ENCODE measurements at regions not wholly inside any gene's neighbourhood (a gene's known extent, or its start where the extent isn't known, plus 50 kb on each side); places are given as distances from the start of the nearest gene placed in this dataset.

DNA sequence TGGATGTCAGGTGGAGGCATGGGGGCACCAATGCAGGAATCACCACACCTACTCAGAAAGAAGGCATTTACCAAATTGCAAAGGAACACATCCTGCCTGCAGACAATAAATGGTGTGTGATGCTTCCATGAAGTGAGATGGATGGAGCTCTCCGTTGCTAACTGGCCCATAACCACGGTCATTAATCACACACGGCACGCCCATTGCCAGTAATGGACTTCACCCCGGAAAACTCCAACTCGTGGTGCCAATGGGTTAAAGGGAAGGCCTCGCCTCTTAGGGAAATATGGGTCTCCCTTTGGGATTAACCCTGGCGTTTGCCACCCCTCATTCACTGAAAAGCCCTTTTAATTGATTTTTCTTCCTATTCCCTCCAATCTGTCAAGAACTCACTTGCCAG is 443.1 kb upstream of the DAB1 start:
- DNase-seq (ENCODE audit: low read depth): no peak
- H3K4me3 ChIP-seq (ENCODE audit: control insufficient read depth, low read depth, low read length): no peak overlapping the region
- TF ChIP-seq, protein P1, sequence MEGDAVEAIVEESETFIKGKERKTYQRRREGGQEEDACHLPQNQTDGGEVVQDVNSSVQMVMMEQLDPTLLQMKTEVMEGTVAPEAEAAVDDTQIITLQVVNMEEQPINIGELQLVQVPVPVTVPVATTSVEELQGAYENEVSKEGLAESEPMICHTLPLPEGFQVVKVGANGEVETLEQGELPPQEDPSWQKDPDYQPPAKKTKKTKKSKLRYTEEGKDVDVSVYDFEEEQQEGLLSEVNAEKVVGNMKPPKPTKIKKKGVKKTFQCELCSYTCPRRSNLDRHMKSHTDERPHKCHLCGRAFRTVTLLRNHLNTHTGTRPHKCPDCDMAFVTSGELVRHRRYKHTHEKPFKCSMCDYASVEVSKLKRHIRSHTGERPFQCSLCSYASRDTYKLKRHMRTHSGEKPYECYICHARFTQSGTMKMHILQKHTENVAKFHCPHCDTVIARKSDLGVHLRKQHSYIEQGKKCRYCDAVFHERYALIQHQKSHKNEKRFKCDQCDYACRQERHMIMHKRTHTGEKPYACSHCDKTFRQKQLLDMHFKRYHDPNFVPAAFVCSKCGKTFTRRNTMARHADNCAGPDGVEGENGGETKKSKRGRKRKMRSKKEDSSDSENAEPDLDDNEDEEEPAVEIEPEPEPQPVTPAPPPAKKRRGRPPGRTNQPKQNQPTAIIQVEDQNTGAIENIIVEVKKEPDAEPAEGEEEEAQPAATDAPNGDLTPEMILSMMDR (conservative IDR thresholded peaks at IDR 0.05; ENCODE audit: control insufficient read depth, insufficient read depth, low read depth, low read length): no peak

DNA sequence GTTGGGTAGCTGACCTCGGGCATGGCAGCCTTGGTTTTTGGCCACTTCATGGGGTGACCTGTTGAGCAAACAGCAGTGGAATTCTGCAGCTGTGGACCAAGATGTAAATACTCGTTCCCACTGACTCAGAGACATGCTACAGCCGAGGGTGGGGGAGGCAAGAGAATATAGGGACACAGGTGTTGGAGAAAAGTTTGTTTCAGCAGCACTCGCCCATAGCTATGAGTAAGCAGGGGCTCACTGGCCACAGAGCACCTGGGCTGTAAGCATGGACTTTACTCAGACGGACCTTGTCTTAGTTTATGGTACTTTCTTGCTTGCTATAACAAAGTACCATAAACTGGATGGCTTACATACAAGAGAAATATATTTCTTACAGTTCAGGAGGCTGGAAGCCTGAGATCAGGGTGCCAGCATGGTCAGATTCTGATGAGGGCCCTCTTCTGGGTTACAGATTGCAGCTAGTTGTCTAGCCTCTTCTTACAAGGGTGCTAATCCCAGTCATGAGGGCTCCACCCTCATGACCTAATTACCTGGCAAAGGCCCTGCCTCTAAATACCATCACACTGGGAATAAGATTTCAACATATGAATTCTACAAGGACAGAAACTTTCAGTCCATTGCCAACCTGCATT is 437.2 kb upstream of the DAB1 start:
- no peak overlapping the region for H3K4me3 ChIP-seq (ENCODE audit: control insufficient read depth, low read depth, low read length)
- DNase-seq (ENCODE audit: low read depth): no peak
- TF ChIP-seq, protein P1 (conservative IDR thresholded peaks at IDR 0.05; ENCODE audit: control insufficient read depth, insufficient read depth, low read depth, low read length): no peak

DNA sequence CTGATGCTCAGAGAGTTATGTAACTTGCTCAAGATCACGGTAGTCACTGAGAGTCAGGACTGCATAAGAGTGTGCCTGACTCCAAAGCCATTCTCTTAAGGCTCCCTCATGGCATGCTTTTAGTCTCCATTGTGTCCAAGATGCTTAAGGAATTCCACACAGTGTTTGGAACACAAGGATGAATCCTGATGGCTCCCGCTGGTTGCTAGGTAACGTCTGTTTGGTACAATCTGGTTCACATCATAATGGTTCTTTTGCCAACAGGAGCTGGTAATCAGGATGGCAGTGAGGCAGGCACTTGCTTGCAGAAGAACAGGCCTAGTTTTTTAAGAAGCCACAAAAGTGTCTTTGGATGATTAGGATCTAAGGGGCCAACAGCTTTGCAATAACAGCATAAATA is 436.5 kb upstream of the DAB1 start:
- TF ChIP-seq, protein P1 (conservative IDR thresholded peaks at IDR 0.05; ENCODE audit: control insufficient read depth, insufficient read depth, low read depth, low read length): no peak
- no peak for DNase-seq (ENCODE audit: low read depth)
- no peak overlapping the region for H3K4me3 ChIP-seq (ENCODE audit: control insufficient read depth, low read depth, low read length)

DNA sequence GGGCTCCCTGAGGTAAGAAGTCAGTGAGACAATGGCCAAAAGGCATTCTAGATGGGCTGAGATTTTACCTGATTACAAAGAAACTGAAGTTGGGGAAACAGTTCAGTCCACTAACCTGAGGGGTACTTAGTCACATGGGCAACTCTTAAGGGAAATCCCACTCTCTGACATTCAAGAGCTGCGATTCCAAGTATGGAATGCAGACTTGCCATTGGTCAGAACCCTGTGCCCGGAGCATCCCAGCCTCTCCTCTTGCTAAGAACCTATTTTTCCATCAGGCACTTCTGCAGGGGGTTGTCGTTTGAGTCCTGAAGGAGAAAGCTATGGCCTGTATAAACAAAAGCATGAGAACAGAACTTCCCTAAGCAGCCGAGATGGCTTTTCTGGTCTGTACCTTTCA is 434.9 kb upstream of the DAB1 start:
- TF ChIP-seq, protein P1 (conservative IDR thresholded peaks at IDR 0.05; ENCODE audit: control insufficient read depth, insufficient read depth, low read depth, low read length): no peak
- no peak overlapping the region for H3K4me3 ChIP-seq (ENCODE audit: control insufficient read depth, low read depth, low read length)
- DNase-seq (ENCODE audit: low read depth): no peak

DNA sequence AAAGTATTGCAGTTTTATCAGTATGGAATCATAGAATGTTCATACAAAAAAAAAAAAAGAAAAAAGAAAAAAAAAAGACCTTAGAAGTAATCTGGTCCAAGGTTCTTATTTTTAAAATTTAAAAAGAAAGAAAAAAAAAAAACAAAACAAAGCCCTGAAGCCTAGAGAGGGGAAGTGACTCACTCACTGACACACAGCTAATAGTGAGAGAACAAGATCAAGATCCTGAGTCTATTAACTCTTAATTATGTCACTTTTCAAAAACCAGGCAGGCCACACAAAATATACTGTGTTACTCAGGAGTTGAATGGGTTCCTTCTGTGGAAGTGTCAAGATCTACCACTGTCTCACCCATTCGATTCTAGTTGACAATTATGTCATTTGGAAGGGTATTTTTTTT is 433.9 kb upstream of the DAB1 start:
- H3K4me3 ChIP-seq (ENCODE audit: control insufficient read depth, low read depth, low read length): no peak overlapping the region
- DNase-seq (ENCODE audit: low read depth): peak; percentile 58
- TF ChIP-seq, protein P1 (conservative IDR thresholded peaks at IDR 0.05; ENCODE audit: control insufficient read depth, insufficient read depth, low read depth, low read length): no peak

DNA sequence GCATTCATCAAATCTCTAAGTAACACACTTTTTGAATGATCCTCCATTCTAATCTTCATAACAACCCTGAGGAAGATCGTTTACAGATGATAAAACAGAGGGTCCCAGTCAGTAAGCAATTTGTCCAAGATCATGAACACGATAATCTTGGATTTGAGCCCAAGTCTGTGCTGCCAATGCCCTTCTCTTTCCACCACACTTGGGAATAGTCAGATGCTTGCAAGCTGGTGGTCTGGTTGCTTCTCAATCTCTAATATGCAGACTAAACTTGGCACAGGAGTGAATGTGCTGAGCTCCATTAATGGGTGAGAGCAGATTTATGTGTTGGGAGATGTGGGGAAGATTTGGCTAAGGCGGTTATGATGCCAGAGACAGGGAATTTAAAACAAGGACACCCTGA is 430.6 kb upstream of the DAB1 start:
- no peak for DNase-seq (ENCODE audit: low read depth)
- TF ChIP-seq, protein P1 (conservative IDR thresholded peaks at IDR 0.05; ENCODE audit: control insufficient read depth, insufficient read depth, low read depth, low read length): no peak
- no peak overlapping the region for H3K4me3 ChIP-seq (ENCODE audit: control insufficient read depth, low read depth, low read length)

Data from fibroblast of mammary gland (primary cell).